Left renal cortex interstitium (tissue), 4 donors: ENCODE measurements at regions not wholly inside any gene's neighbourhood (a gene's known extent, or its start where the extent isn't known, plus 50 kb on each side); places are given as distances from the start of the nearest gene placed in this dataset.
"Not testable (repeated sequence)": the region's sequence is repeated elsewhere in the genome, so short reads cannot be mapped to it uniquely, and the experiment has no call there.

Source experiments
- DNase-seq, 4 donors: peaks; one replicate each; pipeline ENCODE4 v3.0.0-alpha.2; 2013; ENCODE audit warnings: low read depth in 4 of 4, low spot score in 2 of 4, missing footprints in 1 of 4

DNA sequence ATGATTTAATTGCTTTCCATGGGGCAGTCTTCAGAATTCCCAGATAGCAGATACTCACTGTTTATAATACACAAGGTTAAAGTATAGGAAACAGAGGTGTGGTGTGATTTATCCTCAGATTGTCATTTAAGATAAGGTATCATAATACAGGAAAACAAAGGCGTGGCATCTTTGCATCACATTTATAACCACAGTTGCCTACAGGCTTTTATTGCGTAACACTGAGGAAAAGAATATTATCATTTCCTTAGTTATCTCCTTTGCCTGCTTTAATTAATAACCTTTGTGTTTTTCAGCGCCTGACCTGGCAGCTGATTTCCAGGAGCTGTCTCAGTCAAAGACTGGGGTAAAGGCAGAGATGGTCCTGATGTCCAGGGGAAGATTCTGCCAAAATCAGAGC is 68.8 kb downstream of the SSX7 start:
- no peak for DNase-seq

DNA sequence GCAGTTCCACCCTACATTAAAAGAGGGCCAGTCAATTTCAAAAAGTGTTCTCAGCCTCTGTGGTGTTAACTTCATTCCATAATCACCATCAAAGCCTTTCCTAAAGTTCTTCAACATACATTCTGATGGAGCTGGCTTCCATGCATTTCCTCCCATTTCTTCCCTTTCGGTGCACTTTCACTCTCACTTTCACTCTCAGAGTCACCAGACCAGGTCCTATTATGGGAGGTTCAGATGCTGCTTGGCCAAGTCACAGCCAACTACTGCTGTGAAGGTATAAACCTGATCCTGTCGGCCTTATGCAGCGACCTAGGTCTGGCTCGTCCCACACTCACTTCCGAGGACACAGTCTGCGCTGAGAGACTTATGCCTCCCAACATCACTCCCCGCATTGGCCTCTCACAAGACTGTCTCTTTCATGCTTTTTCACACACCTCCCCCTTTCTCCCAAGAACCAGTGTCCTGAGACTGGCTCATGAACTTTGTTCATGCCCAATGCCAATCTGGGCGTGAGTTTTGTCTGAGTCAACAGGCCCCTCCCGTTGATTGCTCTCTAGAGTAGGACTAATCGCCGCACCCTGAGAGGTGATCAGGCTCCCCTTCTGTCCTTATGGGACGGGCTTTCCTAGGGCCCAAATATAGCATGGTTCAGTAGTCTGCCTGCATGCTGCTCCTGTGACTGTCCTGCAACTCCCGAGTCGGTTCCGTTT is 60.8 kb upstream of the XAGE1B start:
- DNase-seq = no peak

- DNase-seq = no peak
These were observed 60.1 kb upstream of the XAGE1B start for GRCh38 chrX:52576946-52577345.

- no peak for DNase-seq
These were observed 59.6 kb upstream of the XAGE1B start for GRCh38 chrX:52576474-52576873.

GRCh38 chrX:52574416-52575275 is 57.8 kb upstream of the XAGE1B start:
- DNase-seq = peak in 3 of 4 donors; percentile 10 to 19 (median 13)

DNA sequence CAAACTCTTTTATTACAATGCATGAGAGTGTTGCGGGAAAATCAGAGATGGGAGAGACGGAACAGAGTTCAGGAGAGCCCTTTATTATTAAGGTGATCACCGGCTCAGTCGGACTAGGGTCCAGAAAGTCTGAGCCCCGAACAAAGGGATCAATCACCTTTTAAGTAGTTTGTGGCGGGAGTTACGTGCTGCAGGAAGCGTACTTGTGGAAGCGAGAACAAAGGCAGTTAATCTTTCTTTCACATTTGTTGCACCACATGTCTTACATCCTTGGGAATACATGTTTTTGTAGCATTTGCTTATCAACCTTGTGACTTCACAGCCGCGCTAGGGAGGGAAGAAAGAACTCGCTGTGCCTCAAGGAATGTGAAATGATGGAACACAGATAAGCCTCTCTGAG is 51.3 kb upstream of the XAGE1B start:
- not testable (repeated sequence) for DNase-seq
